Germinal center (tissue), 1 donor: ENCODE measurements at regions not wholly inside any gene's neighbourhood (a gene's known extent, or its start where the extent isn't known, plus 50 kb on each side); places are given as distances from the start of the nearest gene placed in this dataset.

Source experiments
- DNase-seq: peaks from one replicate; pipeline ENCODE4 v3.0.0; 2012; ENCODE audit warnings: mixed read lengths, low spot score

GRCh38 chr5:1706021-1706420, 93.6 kb downstream of the MRPL36 start:
- no peak for DNase-seq

GRCh38 chr5:1704676-1705075, 95.0 kb downstream of the MRPL36 start:
- no peak for DNase-seq

GRCh38 chr5:1704266-1704665, 95.4 kb downstream of the MRPL36 start:
- no peak for DNase-seq

GRCh38 chr5:1703352-1704050, 96.1 kb downstream of the MRPL36 start:
- no peak for DNase-seq

- no peak for DNase-seq
These were observed 97.3 kb downstream of the MRPL36 start for GRCh38 chr5:1702318-1702717.

- DNase-seq = no peak
These were observed 97.8 kb downstream of the MRPL36 start for GRCh38 chr5:1701884-1702283.

- no peak for DNase-seq
These were observed 98.3 kb downstream of the MRPL36 start for GRCh38 chr5:1701216-1701864.

- no peak for DNase-seq
These were observed 100.2 kb downstream of the MRPL36 start for GRCh38 chr5:1699394-1699793.

- DNase-seq = no peak
These were observed 100.9 kb downstream of the MRPL36 start for GRCh38 chr5:1698589-1699316.

- DNase-seq = no peak
These were observed 107.3 kb downstream of the MRPL36 start for GRCh38 chr5:1692381-1692780.

GRCh38 chr5:1687301-1687970, 112.2 kb downstream of the MRPL36 start:
- DNase-seq = no peak

- DNase-seq = no peak
These were observed 113.4 kb downstream of the MRPL36 start for GRCh38 chr5:1686016-1686802.

GRCh38 chr5:1685066-1685465, 114.6 kb downstream of the MRPL36 start:
- DNase-seq = no peak

- DNase-seq = no peak
These were observed 117.7 kb downstream of the MRPL36 start for GRCh38 chr5:1681955-1682354.

GRCh38 chr5:1673042-1673677, 126.5 kb downstream of the MRPL36 start:
- no peak for DNase-seq

- no peak for DNase-seq
These were observed 127.2 kb downstream of the MRPL36 start for GRCh38 chr5:1672396-1672795.

GRCh38 chr5:1671351-1671750, 128.3 kb downstream of the MRPL36 start:
- no peak for DNase-seq

GRCh38 chr5:1670351-1670750, 129.3 kb downstream of the MRPL36 start:
- no peak for DNase-seq

- no peak for DNase-seq
These were observed 130.1 kb downstream of the MRPL36 start for GRCh38 chr5:1669276-1670155.

GRCh38 chr5:1668141-1668721, 131.4 kb downstream of the MRPL36 start:
- no peak for DNase-seq
